ENCODE measurements at regions not wholly inside any gene's neighbourhood (a gene's known extent, or its start where the extent isn't known, plus 50 kb on each side); places are given as distances from the start of the nearest gene placed in this dataset.

DNA sequence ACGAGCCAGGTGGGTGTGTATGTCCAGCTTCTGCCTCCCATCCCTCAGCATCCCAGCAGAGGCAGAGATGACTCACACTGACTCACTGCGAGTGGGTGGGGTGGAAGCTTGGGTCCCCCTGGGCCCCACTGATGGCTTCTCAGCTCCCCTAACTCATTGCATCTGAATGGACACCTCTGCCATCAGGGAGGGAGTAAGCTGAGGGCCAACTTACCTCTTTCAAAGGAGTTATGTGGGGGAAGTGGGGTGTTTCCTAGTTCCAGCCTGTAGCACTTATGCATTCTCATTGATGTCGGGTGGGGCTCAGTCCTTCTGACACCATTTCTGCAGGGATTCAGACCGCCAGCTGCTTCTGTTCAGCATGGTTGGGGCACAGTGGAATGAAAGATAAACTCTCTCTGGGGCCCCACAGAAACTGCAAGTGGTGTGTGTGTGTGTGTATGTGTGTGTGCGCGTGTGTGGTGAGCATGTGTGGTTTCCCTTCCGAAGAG lies 1425.8 kb downstream of the TBC1D22A start:
- Mint-ChIP-seq H3K9me3 (peaks cover 15% of the 10 kb centered on the region), H3K4me1 (ENCODE audit: low read depth) (peaks cover 3% of the 10 kb centered on the region), H3K4me3 (no peak overlapping the region), H3K27me3 (peaks cover 5% of the 10 kb centered on the region), H3K27ac (no peak overlapping the region), H3K36me3 (ENCODE audit: low read depth) (peaks cover 2% of the 10 kb centered on the region)
- no peak for DNase-seq

DNA sequence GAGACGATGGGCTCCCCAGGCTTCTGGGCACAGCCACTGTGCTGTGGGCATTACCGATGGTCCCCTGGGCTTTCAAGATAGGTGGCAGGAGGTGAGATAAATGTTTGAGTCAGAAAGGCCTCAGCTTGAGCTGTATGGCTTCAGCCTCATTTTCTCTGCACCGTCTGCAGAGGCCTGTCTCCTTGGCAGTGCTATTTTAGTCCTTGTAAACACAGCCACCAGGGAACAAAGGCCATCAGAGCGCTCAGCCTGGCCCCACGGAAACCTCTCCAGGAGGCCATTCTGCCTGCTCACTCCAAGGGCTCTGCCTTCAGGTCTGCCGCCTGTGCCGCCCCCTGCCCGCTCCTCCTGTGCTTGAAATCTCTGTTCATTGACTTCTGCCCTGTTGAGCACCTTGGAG lies 1424.9 kb downstream of the TBC1D22A start:
- no peak for DNase-seq
- Mint-ChIP-seq H3K4me3 (no peak overlapping the region), H3K27me3 (peaks cover 5% of the 10 kb centered on the region), H3K4me1 (ENCODE audit: low read depth) (peaks cover 3% of the 10 kb centered on the region), H3K27ac (no peak overlapping the region), H3K9me3 (peaks cover 15% of the 10 kb centered on the region), H3K36me3 (ENCODE audit: low read depth) (peaks cover 2% of the 10 kb centered on the region)

DNA sequence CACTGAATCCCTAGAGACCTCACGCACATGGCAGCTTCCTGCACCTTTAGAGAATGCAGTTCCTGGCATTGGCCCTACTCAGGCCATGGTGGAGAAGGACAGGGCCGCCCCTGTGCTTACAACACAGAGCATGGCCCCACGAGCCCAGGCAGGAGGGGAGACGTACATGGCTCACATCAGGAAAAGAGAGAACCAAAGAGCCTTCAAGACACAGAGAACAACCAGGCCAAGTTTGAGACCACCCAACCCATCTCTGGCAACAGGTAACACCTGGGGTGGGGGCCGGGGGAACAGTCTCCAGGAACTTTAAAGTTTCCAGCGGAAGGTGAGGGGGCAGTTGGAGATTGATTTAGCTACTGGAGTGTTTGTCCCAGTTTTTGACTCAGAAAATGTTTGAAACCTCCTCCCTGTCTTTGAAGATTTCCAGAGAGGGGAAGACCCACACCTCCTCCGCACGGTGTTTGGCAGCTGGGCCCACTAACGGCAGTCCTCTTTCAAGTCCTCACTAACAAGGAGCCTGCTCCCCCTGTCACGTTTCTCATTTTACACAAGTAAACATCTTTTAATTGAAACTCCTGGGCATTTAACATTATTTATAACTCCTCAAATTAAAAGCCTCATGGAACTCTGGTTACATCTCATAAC lies 1423.8 kb downstream of the TBC1D22A start:
- H3K4me1 Mint-ChIP-seq (ENCODE audit: low read depth), result peaks cover 3% of the 10 kb centered on the region
- H3K27me3 Mint-ChIP-seq, result peaks cover 5% of the 10 kb centered on the region
- no peak for DNase-seq
- H3K27ac Mint-ChIP-seq, result no peak overlapping the region
- H3K4me3 Mint-ChIP-seq, result no peak overlapping the region
- peaks cover 9% of the 10 kb centered on the region for H3K9me3 Mint-ChIP-seq
- H3K36me3 Mint-ChIP-seq (ENCODE audit: low read depth), result peaks cover 1% of the 10 kb centered on the region

DNA sequence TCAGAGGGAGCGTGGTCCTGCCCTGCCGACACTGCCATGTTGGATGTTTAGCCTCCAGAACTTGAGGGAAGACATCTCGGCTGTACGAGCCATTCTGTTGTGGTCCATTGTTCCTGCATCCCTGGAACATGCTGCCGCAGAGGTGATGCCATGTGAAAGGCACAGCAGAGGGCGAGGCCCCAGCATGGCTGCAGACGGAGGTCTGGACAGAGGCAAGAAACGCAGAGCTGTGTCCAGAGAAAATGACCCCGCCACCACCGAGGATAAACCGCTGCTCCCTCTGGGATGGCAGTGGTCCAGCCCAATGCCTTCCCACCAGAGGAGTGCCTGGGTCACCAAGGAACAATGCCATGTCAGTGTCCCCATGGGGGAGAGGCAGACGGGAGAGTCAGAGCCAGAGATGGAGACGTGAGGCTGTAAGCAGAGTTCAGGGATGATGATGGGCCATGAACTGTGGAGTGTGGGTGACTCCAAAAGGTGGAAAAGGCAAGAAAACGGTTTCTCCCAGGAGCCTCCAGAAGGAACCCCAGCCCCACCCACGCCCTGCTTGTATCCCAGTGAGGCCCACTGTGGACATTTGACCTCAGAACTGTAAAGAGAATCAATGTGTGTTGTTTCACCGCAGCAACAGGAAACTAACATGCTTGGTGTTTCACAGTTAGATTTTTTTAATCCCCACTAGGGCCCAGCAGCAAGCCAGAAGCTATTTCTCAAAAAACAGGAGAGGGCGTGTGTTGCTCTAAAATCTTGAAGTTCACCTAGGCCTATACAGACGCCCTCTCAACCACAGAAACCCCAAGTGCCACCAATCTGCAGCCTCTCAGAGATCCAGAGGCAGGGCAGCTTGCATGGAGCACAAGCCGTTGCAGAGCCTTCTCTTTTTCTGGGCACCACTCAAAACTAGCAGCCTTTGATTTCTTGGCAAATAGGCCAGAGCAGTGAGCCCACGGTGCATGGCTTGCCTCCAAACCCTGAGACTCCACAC lies 1422.9 kb downstream of the TBC1D22A start:
- Mint-ChIP-seq H3K27ac (no peak overlapping the region), H3K4me1 (ENCODE audit: low read depth) (peaks cover 3% of the 10 kb centered on the region), H3K36me3 (ENCODE audit: low read depth) (no peaks in the 10 kb centered on the region), H3K9me3 (peaks cover 5% of the 10 kb centered on the region), H3K4me3 (no peak overlapping the region), H3K27me3 (peaks cover 5% of the 10 kb centered on the region)
- DNase-seq, result no peak

- Mint-ChIP-seq H3K27ac (no peak overlapping the region), H3K9me3 (no peaks in the 10 kb centered on the region), H3K36me3 (ENCODE audit: low read depth) (no peaks in the 10 kb centered on the region), H3K4me3 (no peak overlapping the region), H3K4me1 (ENCODE audit: low read depth) (no peaks in the 10 kb centered on the region), H3K27me3 (peaks cover 5% of the 10 kb centered on the region)
- no peak for DNase-seq
These were observed 1420.7 kb downstream of the TBC1D22A start for GRCh38 chr22:48182846-48183805.

GRCh38 chr22:48182031-48182430 lies 1419.6 kb downstream of the TBC1D22A start:
- Mint-ChIP-seq H3K27ac (no peak overlapping the region), H3K36me3 (ENCODE audit: low read depth) (no peaks in the 10 kb centered on the region), H3K4me1 (ENCODE audit: low read depth) (no peaks in the 10 kb centered on the region), H3K4me3 (no peak overlapping the region), H3K9me3 (no peaks in the 10 kb centered on the region), H3K27me3 (peaks cover 5% of the 10 kb centered on the region)
- DNase-seq, result no peak

DNA sequence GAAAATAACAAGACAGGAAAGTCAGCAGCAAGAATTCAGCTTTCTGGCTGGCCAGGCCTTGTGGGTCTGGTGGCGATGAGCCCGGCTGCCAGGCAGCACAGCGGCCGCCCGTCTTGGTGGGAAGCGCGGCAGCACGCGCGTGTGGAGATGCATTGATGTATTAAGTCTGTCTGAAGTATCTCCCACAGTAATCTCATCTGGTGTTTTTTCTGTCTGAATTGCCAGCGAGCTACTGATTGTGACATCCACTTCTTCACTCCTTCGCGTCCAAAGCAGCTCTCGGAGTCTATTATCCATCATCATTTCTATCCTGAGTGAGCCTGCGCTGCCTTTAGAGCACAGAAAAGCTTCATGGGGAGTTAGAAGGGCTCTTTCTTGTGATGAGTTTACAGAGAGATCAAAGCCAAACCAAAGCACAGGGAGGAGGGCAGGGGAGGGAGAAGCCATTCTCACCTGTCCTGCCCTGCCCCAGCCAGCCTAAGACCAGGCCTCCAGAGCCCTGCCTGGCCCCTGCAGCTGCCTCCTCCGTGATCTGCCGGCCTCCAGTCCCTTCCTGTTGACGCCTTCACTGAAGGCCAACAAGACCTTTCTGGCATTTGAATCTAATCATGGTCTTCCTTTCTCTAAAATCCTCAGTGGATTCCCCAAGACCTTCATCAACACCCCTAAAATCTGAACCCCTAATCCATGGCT lies 1419.0 kb downstream of the TBC1D22A start:
- H3K9me3 Mint-ChIP-seq, result no peaks in the 10 kb centered on the region
- no peak for DNase-seq
- H3K4me3 Mint-ChIP-seq, result no peak overlapping the region
- H3K27ac Mint-ChIP-seq, result no peak overlapping the region
- peaks cover 5% of the 10 kb centered on the region for H3K27me3 Mint-ChIP-seq
- H3K36me3 Mint-ChIP-seq (ENCODE audit: low read depth), result no peaks in the 10 kb centered on the region
- no peaks in the 10 kb centered on the region for H3K4me1 Mint-ChIP-seq (ENCODE audit: low read depth)

DNA sequence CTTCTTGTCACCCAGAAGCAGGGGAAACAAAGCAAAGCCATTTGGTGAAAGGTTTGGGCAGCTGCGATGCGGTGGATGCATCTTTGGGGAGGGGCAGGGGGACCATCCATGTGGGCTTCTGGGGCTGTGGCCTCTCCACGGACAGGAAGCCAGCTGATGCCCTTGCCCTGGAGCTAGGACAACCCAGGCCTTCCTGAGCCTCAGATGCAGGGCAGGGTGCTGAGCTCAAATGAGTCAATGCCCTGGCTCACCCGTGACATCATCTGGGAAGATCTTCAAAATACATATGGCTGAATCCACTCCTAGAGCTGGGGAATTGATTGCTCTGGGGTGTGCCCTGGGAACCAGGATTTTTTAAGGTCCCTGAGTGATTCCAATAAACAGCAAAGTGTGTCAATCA lies 1418.2 kb downstream of the TBC1D22A start:
- H3K4me3 Mint-ChIP-seq, result no peak overlapping the region
- H3K27me3 Mint-ChIP-seq, result peaks cover 3% of the 10 kb centered on the region
- no peaks in the 10 kb centered on the region for H3K4me1 Mint-ChIP-seq (ENCODE audit: low read depth)
- no peaks in the 10 kb centered on the region for H3K9me3 Mint-ChIP-seq
- no peaks in the 10 kb centered on the region for H3K36me3 Mint-ChIP-seq (ENCODE audit: low read depth)
- no peak overlapping the region for H3K27ac Mint-ChIP-seq
- no peak for DNase-seq

GRCh38 chr22:48179571-48180546 lies 1417.4 kb downstream of the TBC1D22A start:
- Mint-ChIP-seq H3K9me3 (no peaks in the 10 kb centered on the region), H3K27ac (no peak overlapping the region), H3K4me3 (no peak overlapping the region), H3K4me1 (ENCODE audit: low read depth) (no peaks in the 10 kb centered on the region), H3K27me3 (peaks cover 3% of the 10 kb centered on the region), H3K36me3 (ENCODE audit: low read depth) (no peaks in the 10 kb centered on the region)
- no peak for DNase-seq

- Mint-ChIP-seq H3K27ac (no peak overlapping the region), H3K9me3 (no peaks in the 10 kb centered on the region), H3K4me3 (no peak overlapping the region), H3K27me3 (peaks cover 3% of the 10 kb centered on the region), H3K36me3 (ENCODE audit: low read depth) (no peaks in the 10 kb centered on the region), H3K4me1 (ENCODE audit: low read depth) (no peaks in the 10 kb centered on the region)
- no peak for DNase-seq
These were observed 1416.1 kb downstream of the TBC1D22A start for GRCh38 chr22:48178536-48178935.

GRCh38 chr22:48177631-48178030 lies 1415.2 kb downstream of the TBC1D22A start:
- no peak for DNase-seq
- H3K27ac Mint-ChIP-seq, result no peak overlapping the region
- H3K4me1 Mint-ChIP-seq (ENCODE audit: low read depth), result no peaks in the 10 kb centered on the region
- H3K9me3 Mint-ChIP-seq, result no peaks in the 10 kb centered on the region
- H3K27me3 Mint-ChIP-seq, result peaks cover 3% of the 10 kb centered on the region
- H3K4me3 Mint-ChIP-seq, result no peak overlapping the region
- H3K36me3 Mint-ChIP-seq (ENCODE audit: low read depth), result no peaks in the 10 kb centered on the region

DNA sequence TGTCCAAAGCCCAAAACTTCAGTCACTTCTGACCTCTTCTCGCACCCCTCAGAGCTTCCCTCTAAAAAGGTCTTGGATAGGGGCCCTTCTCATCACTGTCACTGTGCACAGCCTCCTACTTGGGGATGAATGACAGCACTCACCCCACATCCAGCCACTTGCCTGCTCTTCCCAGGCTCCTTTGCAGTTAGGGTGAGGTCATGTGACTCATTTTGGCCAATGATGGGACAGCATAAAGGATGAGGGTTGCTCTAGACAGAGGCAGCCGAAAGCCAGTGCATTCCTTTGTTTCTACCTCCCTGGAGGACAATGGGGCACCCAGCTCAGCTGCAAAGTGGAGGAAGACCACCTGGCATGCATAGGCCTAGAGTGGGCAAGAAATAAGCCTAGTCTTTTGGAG lies 1413.3 kb downstream of the TBC1D22A start:
- Mint-ChIP-seq H3K36me3 (ENCODE audit: low read depth) (no peaks in the 10 kb centered on the region), H3K9me3 (no peaks in the 10 kb centered on the region), H3K27me3 (peaks cover 3% of the 10 kb centered on the region), H3K27ac (no peak overlapping the region), H3K4me3 (no peak overlapping the region), H3K4me1 (ENCODE audit: low read depth) (no peaks in the 10 kb centered on the region)
- DNase-seq, result no peak

- H3K9me3 Mint-ChIP-seq, result no peaks in the 10 kb centered on the region
- no peak overlapping the region for H3K4me3 Mint-ChIP-seq
- H3K27me3 Mint-ChIP-seq, result peaks cover 4% of the 10 kb centered on the region
- no peak overlapping the region for H3K27ac Mint-ChIP-seq
- no peak for DNase-seq
- no peaks in the 10 kb centered on the region for H3K4me1 Mint-ChIP-seq (ENCODE audit: low read depth)
- H3K36me3 Mint-ChIP-seq (ENCODE audit: low read depth), result no peaks in the 10 kb centered on the region
These were observed 1411.3 kb downstream of the TBC1D22A start for GRCh38 chr22:48173773-48174160.

All from activated T-cell treated with anti-CD3 and anti-CD28 coated beads, Interleukin-2, amount 50 U/mL, for 24 hours (primary cell).